ENCODE measurements at regions not wholly inside any gene's neighbourhood (a gene's known extent, or its start where the extent isn't known, plus 50 kb on each side); places are given as distances from the start of the nearest gene placed in this dataset.

DNA sequence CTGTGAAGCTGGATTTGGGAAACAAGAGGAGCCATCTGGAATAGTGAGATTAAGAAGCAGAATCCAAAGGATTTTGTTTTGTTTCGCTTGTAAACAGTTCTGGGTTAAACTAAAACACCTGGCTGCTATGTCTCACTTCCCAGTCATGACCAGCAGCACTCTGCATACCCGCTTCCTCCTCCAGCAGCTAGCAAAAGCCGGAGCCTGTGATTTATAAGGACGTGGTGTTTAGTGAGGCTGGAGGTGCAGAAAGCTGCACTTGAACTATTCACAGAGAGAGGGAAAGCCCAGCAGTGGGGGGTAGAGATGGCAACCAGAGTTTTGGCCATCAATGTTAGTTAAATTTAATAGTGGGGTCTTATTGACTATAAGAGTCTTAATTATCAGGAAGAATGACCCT, 240.2 kb downstream of the AJAP1 start:
- no peak overlapping the region for H3K4me3 ChIP-seq (ENCODE audit: control extremely low read depth in 1 of 5, extremely low read depth in 1 of 5, insufficient read depth in 1 of 5, low read depth in 2 of 5, low read length in 4 of 5)
- no peak overlapping the region for H3K4me2 ChIP-seq (replicated peaks; ENCODE audit: low read depth, low read length, poor library complexity, severe bottlenecking)
- ChIA-PET CTCF (no interaction called here), POLR2A (no interaction called here)
- TF ChIP-seq EZH2 (IDR thresholded peaks at IDR 0.05; ENCODE audit: borderline replicate concordance, insufficient read depth, low read depth, low read length, poor library complexity, severe bottlenecking) = no peak
- TF ChIP-seq, protein P1, sequence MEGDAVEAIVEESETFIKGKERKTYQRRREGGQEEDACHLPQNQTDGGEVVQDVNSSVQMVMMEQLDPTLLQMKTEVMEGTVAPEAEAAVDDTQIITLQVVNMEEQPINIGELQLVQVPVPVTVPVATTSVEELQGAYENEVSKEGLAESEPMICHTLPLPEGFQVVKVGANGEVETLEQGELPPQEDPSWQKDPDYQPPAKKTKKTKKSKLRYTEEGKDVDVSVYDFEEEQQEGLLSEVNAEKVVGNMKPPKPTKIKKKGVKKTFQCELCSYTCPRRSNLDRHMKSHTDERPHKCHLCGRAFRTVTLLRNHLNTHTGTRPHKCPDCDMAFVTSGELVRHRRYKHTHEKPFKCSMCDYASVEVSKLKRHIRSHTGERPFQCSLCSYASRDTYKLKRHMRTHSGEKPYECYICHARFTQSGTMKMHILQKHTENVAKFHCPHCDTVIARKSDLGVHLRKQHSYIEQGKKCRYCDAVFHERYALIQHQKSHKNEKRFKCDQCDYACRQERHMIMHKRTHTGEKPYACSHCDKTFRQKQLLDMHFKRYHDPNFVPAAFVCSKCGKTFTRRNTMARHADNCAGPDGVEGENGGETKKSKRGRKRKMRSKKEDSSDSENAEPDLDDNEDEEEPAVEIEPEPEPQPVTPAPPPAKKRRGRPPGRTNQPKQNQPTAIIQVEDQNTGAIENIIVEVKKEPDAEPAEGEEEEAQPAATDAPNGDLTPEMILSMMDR (IDR thresholded peaks at IDR 0.05) = no peak
- H3K4me1 ChIP-seq (ENCODE audit: control insufficient read depth in 2 of 2, insufficient read depth in 2 of 2, low read length in 2 of 2) = no peaks in the 10 kb centered on the region
- Mint-ChIP-seq H3K4me1 (no peaks in the 10 kb centered on the region), H3K27me3 (peaks cover 7% of the 10 kb centered on the region), H3K27ac (no peak overlapping the region), H3K4me3 (no peak overlapping the region), H3K9me3 (ENCODE audit: insufficient read depth) (peaks cover 5% of the 10 kb centered on the region)
- no peaks in the 10 kb centered on the region for H3K27me3 ChIP-seq (replicated peaks in 1 of 4; ENCODE audit: control extremely low read depth in 1 of 4, control insufficient read depth in 3 of 4, insufficient read depth in 4 of 4, low read length in 3 of 4)
- no peaks in the 10 kb centered on the region for H3K36me3 ChIP-seq (replicated peaks in 1 of 2; ENCODE audit: control extremely low read depth in 1 of 2, control insufficient read depth in 1 of 2, extremely low read depth in 1 of 2, insufficient read depth in 2 of 2, low read length in 1 of 2)
- no peak for DNase-seq
- no peak overlapping the region for H3K9ac ChIP-seq (ENCODE audit: low read length)
- H3K79me2 ChIP-seq (ENCODE audit: control insufficient read depth, insufficient read depth, low read length) = no peaks in the 10 kb centered on the region
- no peak overlapping the region for H3K27ac ChIP-seq (ENCODE audit: low read length in 2 of 2)
- no peak for ATAC-seq (ENCODE audit: low read depth)
- no peak overlapping the region for H2AFZ ChIP-seq (ENCODE audit: insufficient read depth, low read depth, low read length, poor library complexity, severe bottlenecking)
- H3K9me3 ChIP-seq (ENCODE audit: control extremely low read depth in 1 of 3, control insufficient read depth in 2 of 3, insufficient read depth in 1 of 3, low read length in 2 of 3) = peaks cover 0 to 3% (median 0%) of the 10 kb centered on the region in 3 donors
- intact Hi-C loops (cut with micrococcal nuclease) = no loop called here
- no peaks in the 10 kb centered on the region for H4K20me1 ChIP-seq (ENCODE audit: control insufficient read depth, insufficient read depth, low read length, poor library complexity, severe bottlenecking)
- WGBS (ENCODE audit: insufficient coverage) = 0% methylated on average over 1 of the region's 4 CpGs

DNA sequence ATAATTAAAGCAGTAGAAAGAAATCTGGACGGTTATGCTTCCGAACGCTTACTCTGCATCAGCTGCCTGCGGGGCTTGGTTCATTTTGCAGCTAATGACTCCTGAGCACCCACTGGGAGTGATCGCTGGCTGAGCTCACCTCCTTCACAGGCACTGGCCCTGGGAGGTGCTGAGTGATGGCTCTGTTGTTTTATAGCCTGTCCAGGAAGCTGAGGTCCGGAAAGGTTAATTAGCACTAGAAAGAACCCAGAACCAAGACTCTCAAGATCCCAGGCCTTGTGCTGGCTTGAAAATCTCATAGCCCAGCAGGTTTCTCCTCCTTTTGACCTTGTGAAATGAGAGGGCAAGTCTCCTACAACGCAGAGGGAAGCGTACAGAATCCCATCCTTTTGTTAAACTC, 226.2 kb downstream of the AJAP1 start:
- no peak overlapping the region for H3K4me3 Mint-ChIP-seq
- ChIA-PET POLR2A (no interaction called here), CTCF (no interaction called here)
- ATAC-seq (ENCODE audit: low read depth) (no peak), DNase-seq (no peak)
- H3K36me3 ChIP-seq (replicated peaks in 1 of 2; ENCODE audit: control extremely low read depth in 1 of 2, control insufficient read depth in 1 of 2, extremely low read depth in 1 of 2, insufficient read depth in 2 of 2, low read length in 1 of 2) = no peaks in the 10 kb centered on the region
- H3K27ac ChIP-seq (ENCODE audit: low read length in 2 of 2) = no peak overlapping the region
- H3K27ac Mint-ChIP-seq = no peak overlapping the region
- no peaks in the 10 kb centered on the region for H3K4me1 ChIP-seq (ENCODE audit: control insufficient read depth in 2 of 2, insufficient read depth in 2 of 2, low read length in 2 of 2)
- no peak overlapping the region for H3K9ac ChIP-seq (ENCODE audit: low read length)
- no peak overlapping the region for H2AFZ ChIP-seq (ENCODE audit: insufficient read depth, low read depth, low read length, poor library complexity, severe bottlenecking)
- no peaks in the 10 kb centered on the region for H3K9me3 ChIP-seq (ENCODE audit: control extremely low read depth in 1 of 3, control insufficient read depth in 2 of 3, insufficient read depth in 1 of 3, low read length in 2 of 3)
- intact Hi-C loops (cut with micrococcal nuclease) = no loop called here
- peaks cover 2% of the 10 kb centered on the region for H3K9me3 Mint-ChIP-seq (ENCODE audit: insufficient read depth)
- H3K27me3 ChIP-seq (replicated peaks in 1 of 4; ENCODE audit: control extremely low read depth in 1 of 4, control insufficient read depth in 3 of 4, insufficient read depth in 4 of 4, low read length in 3 of 4) = peaks cover 0 to 2% (median 0%) of the 10 kb centered on the region in 4 experiments
- TF ChIP-seq, protein P1 (IDR thresholded peaks at IDR 0.05) = no peak
- TF ChIP-seq EZH2 (IDR thresholded peaks at IDR 0.05; ENCODE audit: borderline replicate concordance, insufficient read depth, low read depth, low read length, poor library complexity, severe bottlenecking) = no peak
- H3K4me2 ChIP-seq (replicated peaks; ENCODE audit: low read depth, low read length, poor library complexity, severe bottlenecking) = no peak overlapping the region
- no peaks in the 10 kb centered on the region for H3K4me1 Mint-ChIP-seq
- H3K79me2 ChIP-seq (ENCODE audit: control insufficient read depth, insufficient read depth, low read length) = no peaks in the 10 kb centered on the region
- 67% methylated on average over 4 of the region's 8 CpGs for WGBS (ENCODE audit: insufficient coverage)
- peaks cover 3% of the 10 kb centered on the region for H3K27me3 Mint-ChIP-seq
- H3K4me3 ChIP-seq (ENCODE audit: control extremely low read depth in 1 of 5, extremely low read depth in 1 of 5, insufficient read depth in 1 of 5, low read depth in 2 of 5, low read length in 4 of 5) = no peak overlapping the region
- H4K20me1 ChIP-seq (ENCODE audit: control insufficient read depth, insufficient read depth, low read length, poor library complexity, severe bottlenecking) = no peaks in the 10 kb centered on the region
